ENCODE measurements at regions not wholly inside any gene's neighbourhood (a gene's known extent, or its start where the extent isn't known, plus 50 kb on each side); places are given as distances from the start of the nearest gene placed in this dataset.

- TF ChIP-seq, protein P1, sequence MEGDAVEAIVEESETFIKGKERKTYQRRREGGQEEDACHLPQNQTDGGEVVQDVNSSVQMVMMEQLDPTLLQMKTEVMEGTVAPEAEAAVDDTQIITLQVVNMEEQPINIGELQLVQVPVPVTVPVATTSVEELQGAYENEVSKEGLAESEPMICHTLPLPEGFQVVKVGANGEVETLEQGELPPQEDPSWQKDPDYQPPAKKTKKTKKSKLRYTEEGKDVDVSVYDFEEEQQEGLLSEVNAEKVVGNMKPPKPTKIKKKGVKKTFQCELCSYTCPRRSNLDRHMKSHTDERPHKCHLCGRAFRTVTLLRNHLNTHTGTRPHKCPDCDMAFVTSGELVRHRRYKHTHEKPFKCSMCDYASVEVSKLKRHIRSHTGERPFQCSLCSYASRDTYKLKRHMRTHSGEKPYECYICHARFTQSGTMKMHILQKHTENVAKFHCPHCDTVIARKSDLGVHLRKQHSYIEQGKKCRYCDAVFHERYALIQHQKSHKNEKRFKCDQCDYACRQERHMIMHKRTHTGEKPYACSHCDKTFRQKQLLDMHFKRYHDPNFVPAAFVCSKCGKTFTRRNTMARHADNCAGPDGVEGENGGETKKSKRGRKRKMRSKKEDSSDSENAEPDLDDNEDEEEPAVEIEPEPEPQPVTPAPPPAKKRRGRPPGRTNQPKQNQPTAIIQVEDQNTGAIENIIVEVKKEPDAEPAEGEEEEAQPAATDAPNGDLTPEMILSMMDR (IDR thresholded peaks at IDR 0.05; ENCODE audit: low read depth, low read length): no peak
- no peak for DNase-seq (ENCODE audit: extremely low read depth, low read depth)
Measured at GRCh38 chr18:73007915-73008308, 140.1 kb upstream of the NETO1 start.

DNA sequence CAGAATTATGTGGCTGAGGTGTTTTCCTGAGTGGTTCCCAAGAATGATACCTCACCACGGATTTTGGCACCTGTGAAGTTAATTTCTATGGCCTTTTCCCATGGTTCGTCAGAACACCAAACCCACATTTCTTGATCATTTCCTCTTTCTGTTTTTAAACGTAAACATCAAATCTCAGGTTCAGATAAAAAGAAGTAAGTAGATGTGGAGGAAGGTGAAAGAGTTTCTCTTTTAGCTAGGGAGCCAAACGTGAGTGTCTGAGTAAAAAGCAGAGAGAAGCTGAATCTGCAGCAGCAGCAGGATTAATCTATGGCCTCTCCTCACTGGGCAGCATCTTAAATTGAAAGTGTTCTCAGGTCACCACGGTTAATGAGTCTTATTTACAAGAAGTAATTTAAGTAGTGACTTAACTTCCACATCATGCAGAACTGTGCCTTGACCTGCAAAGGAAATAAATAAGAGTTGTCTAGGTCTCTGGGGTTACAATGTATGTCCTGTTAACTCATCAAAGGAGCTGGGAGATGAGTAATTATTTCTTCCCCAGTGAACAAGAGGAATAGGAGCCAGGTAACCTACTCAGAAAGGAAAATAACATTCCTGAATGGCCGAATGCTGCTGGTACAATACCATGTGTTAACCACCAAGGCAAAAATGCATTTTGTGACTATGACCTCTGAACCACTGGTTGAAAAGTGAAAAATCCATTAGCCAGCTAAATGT, 139.6 kb upstream of the NETO1 start:
- no peak for DNase-seq (ENCODE audit: extremely low read depth, low read depth)
- TF ChIP-seq, protein P1 (IDR thresholded peaks at IDR 0.05; ENCODE audit: low read depth, low read length): no peak

GRCh38 chr18:73006331-73006730, 138.5 kb upstream of the NETO1 start:
- no peak for DNase-seq (ENCODE audit: extremely low read depth, low read depth)
- TF ChIP-seq, protein P1 (IDR thresholded peaks at IDR 0.05; ENCODE audit: low read depth, low read length): no peak

GRCh38 chr18:73004260-73004659, 136.5 kb upstream of the NETO1 start:
- TF ChIP-seq, protein P1 (IDR thresholded peaks at IDR 0.05; ENCODE audit: low read depth, low read length): no peak
- DNase-seq (ENCODE audit: extremely low read depth, low read depth): no peak

- no peak for DNase-seq (ENCODE audit: extremely low read depth, low read depth)
- TF ChIP-seq, protein P1 (IDR thresholded peaks at IDR 0.05; ENCODE audit: low read depth, low read length): no peak
Measured at GRCh38 chr18:72999971-73000607, 132.3 kb upstream of the NETO1 start.

GRCh38 chr18:72995558-72995957, 127.8 kb upstream of the NETO1 start:
- no peak for DNase-seq (ENCODE audit: extremely low read depth, low read depth)
- TF ChIP-seq, protein P1 (IDR thresholded peaks at IDR 0.05; ENCODE audit: low read depth, low read length): no peak

DNA sequence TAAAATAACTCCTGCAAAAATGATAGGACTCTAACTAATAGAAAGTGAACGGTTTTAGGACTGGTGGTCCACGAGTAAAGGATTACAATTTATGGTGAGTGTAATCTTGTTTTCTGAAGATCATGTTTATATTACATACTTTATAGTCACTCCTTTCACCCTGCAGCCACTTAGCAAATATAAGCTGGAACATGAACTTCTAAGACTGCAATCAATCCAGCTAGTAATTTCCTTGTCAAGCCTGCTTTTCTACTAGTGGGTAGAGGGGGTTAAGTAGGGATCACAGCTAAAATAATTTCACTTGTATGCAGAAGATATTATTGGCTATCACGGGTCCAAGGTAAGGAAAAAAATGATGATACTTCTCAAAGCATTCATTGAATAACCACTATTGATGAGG, 125.5 kb upstream of the NETO1 start:
- TF ChIP-seq, protein P1 (IDR thresholded peaks at IDR 0.05; ENCODE audit: low read depth, low read length): no peak
- DNase-seq (ENCODE audit: extremely low read depth, low read depth): no peak
